ENCODE measurements at regions not wholly inside any gene's neighbourhood (a gene's known extent, or its start where the extent isn't known, plus 50 kb on each side); places are given as distances from the start of the nearest gene placed in this dataset.

GRCh38 chr14:81841346-81841745, 307.7 kb upstream of the SEL1L start:
- Histone ChIP-seq H3K4me3 (ENCODE audit: low read depth, low read length) (no peak overlapping the region), H3K36me3 (ENCODE audit: control insufficient read depth, insufficient read depth, low read length) (no peaks in the 10 kb centered on the region), H3K4me1 (ENCODE audit: control insufficient read depth, insufficient read depth, low read length) (no peaks in the 10 kb centered on the region), H3K9me3 (ENCODE audit: control insufficient read depth, insufficient read depth, low read length) (no peaks in the 10 kb centered on the region), H3K27me3 (ENCODE audit: control insufficient read depth, insufficient read depth, low read length) (no peaks in the 10 kb centered on the region), H3K27ac (ENCODE audit: low read depth, low read length) (no peak overlapping the region)
- 100% methylated on average over 4 of the region's 5 CpGs for WGBS (ENCODE audit: insufficient coverage)
- DNase-seq (ENCODE audit: low read depth in 4 of 6, low spot score in 6 of 6) = peak in 1 of 6 donors; percentile 79

GRCh38 chr14:81849714-81850113, 316.1 kb upstream of the SEL1L start:
- no peaks in the 10 kb centered on the region for H3K4me1 ChIP-seq (ENCODE audit: control insufficient read depth, insufficient read depth, low read length)
- no peak overlapping the region for H3K27ac ChIP-seq (ENCODE audit: low read depth, low read length)
- no peaks in the 10 kb centered on the region for H3K36me3 ChIP-seq (ENCODE audit: control insufficient read depth, insufficient read depth, low read length)
- 100% methylated on average over 2 of the region's 3 CpGs for WGBS (ENCODE audit: insufficient coverage)
- H3K9me3 ChIP-seq (ENCODE audit: control insufficient read depth, insufficient read depth, low read length) = peaks cover 2% of the 10 kb centered on the region
- no peak overlapping the region for H3K4me3 ChIP-seq (ENCODE audit: low read depth, low read length)
- no peaks in the 10 kb centered on the region for H3K27me3 ChIP-seq (ENCODE audit: control insufficient read depth, insufficient read depth, low read length)
- DNase-seq (ENCODE audit: low read depth in 4 of 6, low spot score in 6 of 6) = no peak

GRCh38 chr14:81855007-81855406, 321.4 kb upstream of the SEL1L start:
- no peaks in the 10 kb centered on the region for H3K4me1 ChIP-seq (ENCODE audit: control insufficient read depth, insufficient read depth, low read length)
- WGBS (ENCODE audit: insufficient coverage) = no CpG with 5 or more reads among the region's 2 CpGs
- peaks cover 6% of the 10 kb centered on the region for H3K9me3 ChIP-seq (ENCODE audit: control insufficient read depth, insufficient read depth, low read length)
- no peaks in the 10 kb centered on the region for H3K27me3 ChIP-seq (ENCODE audit: control insufficient read depth, insufficient read depth, low read length)
- H3K27ac ChIP-seq (ENCODE audit: low read depth, low read length) = no peak overlapping the region
- no peaks in the 10 kb centered on the region for H3K36me3 ChIP-seq (ENCODE audit: control insufficient read depth, insufficient read depth, low read length)
- H3K4me3 ChIP-seq (ENCODE audit: low read depth, low read length) = no peak overlapping the region
- no peak for DNase-seq (ENCODE audit: low read depth in 4 of 6, low spot score in 6 of 6)

GRCh38 chr14:81859046-81859445, 325.4 kb upstream of the SEL1L start:
- WGBS (ENCODE audit: insufficient coverage) = no CpG with 5 or more reads among the region's 2 CpGs
- no peak overlapping the region for H3K27ac ChIP-seq (ENCODE audit: low read depth, low read length)

GRCh38 chr14:81868172-81868571, 334.5 kb upstream of the SEL1L start:
- DNase-seq (ENCODE audit: low read depth in 4 of 6, low spot score in 6 of 6) = no peak
- Histone ChIP-seq H3K36me3 (ENCODE audit: control insufficient read depth, insufficient read depth, low read length) (no peaks in the 10 kb centered on the region), H3K4me3 (ENCODE audit: low read depth, low read length) (no peak overlapping the region), H3K27ac (ENCODE audit: low read depth, low read length) (no peak overlapping the region), H3K4me1 (ENCODE audit: control insufficient read depth, insufficient read depth, low read length) (no peaks in the 10 kb centered on the region), H3K27me3 (ENCODE audit: control insufficient read depth, insufficient read depth, low read length) (no peaks in the 10 kb centered on the region), H3K9me3 (ENCODE audit: control insufficient read depth, insufficient read depth, low read length) (no peaks in the 10 kb centered on the region)
- 89% methylated on average over 2 of the region's 5 CpGs for WGBS (ENCODE audit: insufficient coverage)

More at GRCh38 chr14:81859046-81859445, 325.4 kb upstream of the SEL1L start:
- no peak overlapping the region for H3K4me3 ChIP-seq (ENCODE audit: low read depth, low read length)
- H3K9me3 ChIP-seq (ENCODE audit: control insufficient read depth, insufficient read depth, low read length) = peaks cover 6% of the 10 kb centered on the region
- H3K27me3 ChIP-seq (ENCODE audit: control insufficient read depth, insufficient read depth, low read length) = no peaks in the 10 kb centered on the region
- DNase-seq (ENCODE audit: low read depth in 4 of 6, low spot score in 6 of 6) = peak in 1 of 6 donors; percentile 11
- H3K36me3 ChIP-seq (ENCODE audit: control insufficient read depth, insufficient read depth, low read length) = no peaks in the 10 kb centered on the region
- no peaks in the 10 kb centered on the region for H3K4me1 ChIP-seq (ENCODE audit: control insufficient read depth, insufficient read depth, low read length)

- DNase-seq (ENCODE audit: low read depth in 4 of 6, low spot score in 6 of 6) = no peak
- Histone ChIP-seq H3K9me3 (ENCODE audit: control insufficient read depth, insufficient read depth, low read length) (no peaks in the 10 kb centered on the region), H3K27ac (ENCODE audit: low read depth, low read length) (no peak overlapping the region), H3K4me3 (ENCODE audit: low read depth, low read length) (no peak overlapping the region), H3K4me1 (ENCODE audit: control insufficient read depth, insufficient read depth, low read length) (no peaks in the 10 kb centered on the region), H3K27me3 (ENCODE audit: control insufficient read depth, insufficient read depth, low read length) (no peaks in the 10 kb centered on the region), H3K36me3 (ENCODE audit: control insufficient read depth, insufficient read depth, low read length) (no peaks in the 10 kb centered on the region)
- no CpG with 5 or more reads among the region's 2 CpGs for WGBS (ENCODE audit: insufficient coverage)
Measured at GRCh38 chr14:81871706-81872105, 338.1 kb upstream of the SEL1L start.

GRCh38 chr14:81884382-81884781, 350.7 kb upstream of the SEL1L start:
- no peaks in the 10 kb centered on the region for H3K36me3 ChIP-seq (ENCODE audit: control insufficient read depth, insufficient read depth, low read length)
- H3K27me3 ChIP-seq (ENCODE audit: control insufficient read depth, insufficient read depth, low read length) = no peaks in the 10 kb centered on the region
- no peak overlapping the region for H3K4me3 ChIP-seq (ENCODE audit: low read depth, low read length)
- no peaks in the 10 kb centered on the region for H3K9me3 ChIP-seq (ENCODE audit: control insufficient read depth, insufficient read depth, low read length)
- H3K27ac ChIP-seq (ENCODE audit: low read depth, low read length) = no peak overlapping the region
- no peak for DNase-seq (ENCODE audit: low read depth in 4 of 6, low spot score in 6 of 6)
- H3K4me1 ChIP-seq (ENCODE audit: control insufficient read depth, insufficient read depth, low read length) = no peaks in the 10 kb centered on the region
- no CpG with 5 or more reads among the region's 1 CpG for WGBS (ENCODE audit: insufficient coverage)

- WGBS (ENCODE audit: insufficient coverage) = no CpG with 5 or more reads among the region's 2 CpGs
Measured at GRCh38 chr14:81886588-81886987, 352.9 kb upstream of the SEL1L start.

GRCh38 chr14:81889529-81889928, 355.9 kb upstream of the SEL1L start:
- no peaks in the 10 kb centered on the region for H3K27me3 ChIP-seq (ENCODE audit: control insufficient read depth, insufficient read depth, low read length)
- no peaks in the 10 kb centered on the region for H3K36me3 ChIP-seq (ENCODE audit: control insufficient read depth, insufficient read depth, low read length)
- no peaks in the 10 kb centered on the region for H3K4me1 ChIP-seq (ENCODE audit: control insufficient read depth, insufficient read depth, low read length)
- H3K9me3 ChIP-seq (ENCODE audit: control insufficient read depth, insufficient read depth, low read length) = no peaks in the 10 kb centered on the region
- H3K27ac ChIP-seq (ENCODE audit: low read depth, low read length) = no peak overlapping the region
- H3K4me3 ChIP-seq (ENCODE audit: low read depth, low read length) = no peak overlapping the region
- 56% methylated on average over 1 of the region's 2 CpGs for WGBS (ENCODE audit: insufficient coverage)
- DNase-seq (ENCODE audit: low read depth in 4 of 6, low spot score in 6 of 6) = peak in 1 of 6 donors; percentile 11

More at GRCh38 chr14:81886588-81886987, 352.9 kb upstream of the SEL1L start:
- Histone ChIP-seq H3K27ac (ENCODE audit: low read depth, low read length) (no peak overlapping the region), H3K36me3 (ENCODE audit: control insufficient read depth, insufficient read depth, low read length) (no peaks in the 10 kb centered on the region), H3K27me3 (ENCODE audit: control insufficient read depth, insufficient read depth, low read length) (no peaks in the 10 kb centered on the region), H3K4me3 (ENCODE audit: low read depth, low read length) (no peak overlapping the region), H3K4me1 (ENCODE audit: control insufficient read depth, insufficient read depth, low read length) (no peaks in the 10 kb centered on the region), H3K9me3 (ENCODE audit: control insufficient read depth, insufficient read depth, low read length) (no peaks in the 10 kb centered on the region)
- no peak for DNase-seq (ENCODE audit: low read depth in 4 of 6, low spot score in 6 of 6)

- DNase-seq (ENCODE audit: low read depth in 4 of 6, low spot score in 6 of 6) = peak in 1 of 6 donors; percentile 48
- no CpG with 5 or more reads among the region's 1 CpG for WGBS (ENCODE audit: insufficient coverage)
- Histone ChIP-seq H3K4me1 (ENCODE audit: control insufficient read depth, insufficient read depth, low read length) (no peaks in the 10 kb centered on the region), H3K36me3 (ENCODE audit: control insufficient read depth, insufficient read depth, low read length) (no peaks in the 10 kb centered on the region), H3K27ac (ENCODE audit: low read depth, low read length) (no peak overlapping the region), H3K9me3 (ENCODE audit: control insufficient read depth, insufficient read depth, low read length) (no peaks in the 10 kb centered on the region), H3K4me3 (ENCODE audit: low read depth, low read length) (no peak overlapping the region), H3K27me3 (ENCODE audit: control insufficient read depth, insufficient read depth, low read length) (no peaks in the 10 kb centered on the region)
Measured at GRCh38 chr14:81890020-81890419, 356.4 kb upstream of the SEL1L start.
